K562 (cell line): ENCODE measurements at regions not wholly inside any gene's neighbourhood (a gene's known extent, or its start where the extent isn't known, plus 50 kb on each side); places are given as distances from the start of the nearest gene placed in this dataset.

Experiments used
- ATAC-seq: fragments of 200-7000 bp; cut with Tn5 transposase; 3 replicates; pipeline ENCODE4 v1.9.1; 2020; ENCODE audit warnings: moderate library complexity
- BruUV-seq: library from RNA; stranded (reverse); fragments of 400-500 nt; replicated peaks from 2 replicates; lab custom pipeline; 2021; lab: Mats Ljungman, UMichigan
- CTCF ChIA-PET: fragments of 300-600 bp; formaldehyde crosslinking; extraction: SDS; loops from one replicate; lab custom pipeline; 2021; ENCODE audit warnings: low intra/inter-chr PET ratio; lab: Yijun Ruan, JAX
- POLR2A ChIA-PET: fragments of 300-600, 350-650 bp; sonication (Branson Sonifier 250); formaldehyde crosslinking; extraction: SDS; loops from one replicate; lab custom pipeline; 2021; ENCODE audit warnings: antibody characterized with exemption, inconsistent platforms; lab: Yijun Ruan, JAX
- DNase-seq, 4 experiments: peaks; one replicate each; pipeline versions ENCODE4 v3.0.0 to v3.0.0-alpha.2; 2011 to 2018; ENCODE audit warnings: low spot score in 3 of 4, mixed read lengths in 3 of 4; ENCODE audit errors: extremely low read depth in 1 of 4
- FAIRE-seq: peaks from 2 replicates; lab custom pipeline; 2011; peaks lifted over from hg19 to GRCh38; lab: Jason Lieb, UNC
- H2AFZ ChIP-seq: 2 replicates; pipeline ENCODE4 v1.6.0; 2011; ENCODE audit warnings: low read depth, low read length, control low read depth, inconsistent platforms
- H3K27ac ChIP-seq: fragments of 200-600 bp; 3 replicates; pipeline ENCODE4 v1.8.0; 2011; ENCODE audit warnings: low read depth, mild to moderate bottlenecking, control low read depth, inconsistent platforms, low read length, moderate library complexity, mixed read lengths; ENCODE audit errors: extremely low read depth
- H3K27me3 ChIP-seq, 2 experiments: fragments of 300-600 bp in 1 of 2; 2 replicates in 1 of 2; 3 replicates in 1 of 2; pipeline versions ENCODE4 v1.6.0 to v1.8.0; 2011; ENCODE audit warnings: inconsistent platforms in 2 of 2, low read length in 2 of 2, mild to moderate bottlenecking in 1 of 2, mixed read lengths in 1 of 2, moderate library complexity in 1 of 2; ENCODE audit not compliant: control insufficient read depth in 2 of 2, insufficient read depth in 2 of 2
- H3K36me3 ChIP-seq: fragments of 300-600 bp; 3 replicates; pipeline ENCODE4 v1.8.0; 2011; ENCODE audit warnings: mild to moderate bottlenecking, low read length, inconsistent platforms; ENCODE audit not compliant: control insufficient read depth, insufficient read depth
- H3K4me1 ChIP-seq, 2 experiments: fragments of 200-600 bp in 1 of 2; replicated peaks in 1 of 2; 2 replicates in 1 of 2; 3 replicates in 1 of 2; pipeline versions ENCODE4 v1.5.1 to v1.8.0; 2011; ENCODE audit warnings: inconsistent platforms in 2 of 2, low read length in 2 of 2, mild to moderate bottlenecking in 1 of 2, mixed read lengths in 1 of 2, moderate library complexity in 1 of 2; ENCODE audit not compliant: control insufficient read depth in 2 of 2, insufficient read depth in 2 of 2
- H3K4me2 ChIP-seq: 2 replicates; pipeline ENCODE4 v1.6.1; 2011; ENCODE audit warnings: low read length, control low read depth, inconsistent platforms, mixed read lengths; ENCODE audit not compliant: insufficient read depth
- H3K4me3 ChIP-seq: fragments of 200-600 bp; sonication (generic), shearing (Covaris generic); 2 replicates; pipeline ENCODE4 v1.5.1; 2016; ENCODE audit warnings: control low read depth, inconsistent platforms
- H3K79me2 ChIP-seq: fragments of 200-600 bp; 3 replicates; pipeline ENCODE4 v1.8.0; 2011; ENCODE audit warnings: low read length, inconsistent platforms; ENCODE audit not compliant: control insufficient read depth, insufficient read depth
- H3K9ac ChIP-seq, 2 experiments: 2 replicates each; pipeline versions ENCODE4 v1.6.0 to v1.6.1; 2011; ENCODE audit warnings: low read depth in 2 of 2, low read length in 2 of 2, control low read depth in 1 of 2, inconsistent platforms in 1 of 2, mild to moderate bottlenecking in 1 of 2, mixed read lengths in 1 of 2; ENCODE audit not compliant: insufficient read depth in 1 of 2
- H3K9me1 ChIP-seq: one replicate; pipeline ENCODE4 v1.6.0; 2011; ENCODE audit warnings: inconsistent platforms, mild to moderate bottlenecking, low read length, moderate library complexity; ENCODE audit not compliant: control insufficient read depth, insufficient read depth
- H3K9me3 ChIP-seq: replicated peaks from 2 replicates; pipeline ENCODE4 v1.5.1; 2011; ENCODE audit warnings: low read depth, low read length, inconsistent platforms; ENCODE audit not compliant: control insufficient read depth, insufficient read depth
- H4K20me1 ChIP-seq: replicated peaks from 2 replicates; pipeline ENCODE4 v1.6.1; 2011; ENCODE audit warnings: low read length, inconsistent platforms, mixed read lengths; ENCODE audit not compliant: control insufficient read depth, insufficient read depth
- ATF4 ChIP-seq: fragments of 450-650 bp; formaldehyde crosslinking; IDR thresholded peaks from 2 replicates; pipeline ENCODE4 v1.4.0; 2022; ENCODE audit warnings: mild to moderate bottlenecking, moderate library complexity
- BMI1 ChIP-seq: fragments of 150-350 bp; IDR thresholded peaks from 2 replicates; pipeline ENCODE4 v1.6.1; 2014; ENCODE audit warnings: low read length
- ETS2 ChIP-seq: IDR thresholded peaks from 2 replicates; pipeline ENCODE4 v1.6.1; 2016; ENCODE audit warnings: borderline replicate concordance, missing genetic modification characterization, mild to moderate bottlenecking, moderate library complexity, missing compliant biosample characterization; ENCODE audit not compliant: poor library complexity, severe bottlenecking
- FOSL1 ChIP-seq: fragments of 200-800 bp; sonication (Bioruptor generic); conservative IDR thresholded peaks from 2 replicates; pipeline ENCODE4 v1.6.1; 2016; ENCODE audit warnings: missing genetic modification characterization, missing compliant biosample characterization
- GABPA ChIP-seq: fragments of 200-800 bp; sonication (Bioruptor generic); conservative IDR thresholded peaks from 2 replicates; pipeline ENCODE4 v1.6.1; 2016; ENCODE audit warnings: low read depth, missing genetic modification characterization, missing compliant biosample characterization
- HLTF ChIP-seq: fragments of 450-650 bp; IDR thresholded peaks from 2 replicates; pipeline ENCODE4 v1.6.1; 2016
- NFIC ChIP-seq: fragments of 450-650 bp; IDR thresholded peaks from 2 replicates; pipeline ENCODE4 v1.6.1; 2017; ENCODE audit warnings: mild to moderate bottlenecking, inconsistent platforms
- NR0B1 ChIP-seq: fragments of 450-650 bp; IDR thresholded peaks from one replicate; pipeline ENCODE4 v1.6.1; 2018; ENCODE audit warnings: mild to moderate bottlenecking, moderate library complexity; ENCODE audit not compliant: partially characterized antibody
- PATZ1 ChIP-seq: fragments of 250-450 bp; sonication (Bioruptor Pico); IDR thresholded peaks from 2 replicates; pipeline ENCODE4 v1.5.0; 2020; ENCODE audit warnings: mild to moderate bottlenecking, borderline replicate concordance
- PPARD ChIP-seq: fragments of 250-450 bp; sonication (Bioruptor Pico); IDR thresholded peaks from 2 replicates; pipeline ENCODE4 v1.8.0; 2022; ENCODE audit warnings: inconsistent platforms, mild to moderate bottlenecking, moderate library complexity
- TSHZ1 ChIP-seq: fragments of 250-450 bp; sonication (Bioruptor Pico); IDR thresholded peaks from 2 replicates; pipeline ENCODE4 v1.4.0; 2020; ENCODE audit warnings: mild to moderate bottlenecking, moderate library complexity
- ZNF12 ChIP-seq: sonication (generic); formaldehyde crosslinking; IDR thresholded peaks from 2 replicates; pipeline ENCODE4 v1.4.0; 2020; ENCODE audit warnings: mild to moderate bottlenecking, missing genetic modification reagents
- ZNF830 ChIP-seq: fragments of 250-450 bp; sonication (Bioruptor Pico); IDR thresholded peaks from 2 replicates; pipeline ENCODE4 v1.5.0; 2021; ENCODE audit warnings: mild to moderate bottlenecking
- WGBS: fragments of 100-300 bp; shearing (Covaris generic); methylation state at CpG from one replicate; pipeline ENCODE4 v1.1.6; 2016; ENCODE audit warnings: low coverage, mixed read lengths; ENCODE audit not compliant: insufficient coverage; ENCODE audit errors: missing lambda C conversion rate; 5-methylcytosine and 5-hydroxymethylcytosine counted together
- in situ Hi-C: fragments of 300-500 bp; cut with MboI; formaldehyde crosslinking; loops from 4 replicates; pipeline ENCODE4 v1.15.0; 2018; ENCODE audit warnings: inconsistent platforms, mixed read lengths
- intact Hi-C: fragments of 100-400 bp; cut with micrococcal nuclease; formaldehyde crosslinking; loops from 2 replicates; pipeline ENCODE4 v1.14.2; 2022

- TF ChIP-seq ZNF830 (CRISPR knock-in tag) (no peak), BMI1 (no peak), PATZ1 (no peak)
Observed at GRCh38 chr11:100557830-100558611, 129.1 kb upstream of the ARHGAP42 start (continued).

GRCh38 chr11:100560606-100561005 is 126.5 kb upstream of the ARHGAP42 start:
- no peaks in the 10 kb centered on the region for H3K79me2 ChIP-seq
- H2AFZ ChIP-seq = no peak overlapping the region
- BruUV-seq = no TSS peak
- no peaks in the 10 kb centered on the region for H4K20me1 ChIP-seq
- FAIRE-seq (no peak), ATAC-seq (no peak), DNase-seq (no peak)
- intact Hi-C loops = no loop called here
- ChIA-PET POLR2A (no interaction called here), CTCF (interaction anchor here (0.5 kb wide), 1 partner anchor 510 kb away, joined by 3 read pairs; no protein-coding TSS in a partner anchor)
- H3K4me1 ChIP-seq = no peaks in the 10 kb centered on the region
- no peak overlapping the region for H3K4me2 ChIP-seq
- no peak overlapping the region for H3K27ac ChIP-seq
- no peak overlapping the region for H3K9ac ChIP-seq
- H3K27me3 ChIP-seq = no peaks in the 10 kb centered on the region
- no peaks in the 10 kb centered on the region for H3K9me1 ChIP-seq
- in situ Hi-C loops = no loop called here
- H3K36me3 ChIP-seq = no peaks in the 10 kb centered on the region
- H3K4me3 ChIP-seq = no peak overlapping the region
- WGBS = 3% methylated on average over 3 of the region's 3 CpGs
- no peaks in the 10 kb centered on the region for H3K9me3 ChIP-seq
- TF ChIP-seq TSHZ1 (CRISPR knock-in tag) (no peak), NR0B1 (no peak), FOSL1 (tag) (no peak), GABPA (tag) (no peak), NFIC (no peak), PPARD (CRISPR knock-in tag) (no peak), ETS2 (tag) (no peak), ATF4 (CRISPR knock-in tag) (no peak), ZNF12 (CRISPR knock-in tag) (no peak), HLTF (no peak)
